ENCODE measurements at regions not wholly inside any gene's neighbourhood (a gene's known extent, or its start where the extent isn't known, plus 50 kb on each side); places are given as distances from the start of the nearest gene placed in this dataset.

- WGBS (ENCODE audit: extremely low coverage, insufficient coverage, insufficient read length) = no CpG with 5 or more reads among the region's 6 CpGs
- Histone ChIP-seq H3K4me3 (ENCODE audit: low read depth, low read length) (no peak overlapping the region), H3K27ac (ENCODE audit: low read depth, low read length) (no peak overlapping the region), H3K9ac (ENCODE audit: low read length) (no peak overlapping the region), H3K4me2 (ENCODE audit: low read length) (no peak overlapping the region), H3K79me2 (ENCODE audit: control insufficient read depth, insufficient read depth, low read length, poor library complexity) (no peaks in the 10 kb centered on the region), H2AK5ac (ENCODE audit: low read length) (no peak overlapping the region), H2BK5ac (ENCODE audit: low read depth, low read length, poor library complexity) (no peak overlapping the region), H3K4ac (ENCODE audit: low read depth, low read length) (no peak overlapping the region), H4K91ac (ENCODE audit: low read depth, low read length) (no peak overlapping the region), H3K36me3 (ENCODE audit: control insufficient read depth in 1 of 2, insufficient read depth in 2 of 2, low read length in 2 of 2) (peaks cover 21 to 35% of the 10 kb centered on the region in 2 experiments), H2AFZ (ENCODE audit: insufficient read depth, low read length, poor library complexity) (no peak overlapping the region), H4K12ac (ENCODE audit: low read depth, low read length) (no peak overlapping the region), H3K23ac (ENCODE audit: low read length) (no peak overlapping the region), H2BK120ac (ENCODE audit: insufficient read depth, low read length, poor library complexity) (no peak overlapping the region), H2BK12ac (ENCODE audit: low read length) (no peak overlapping the region), H3K4me1 (ENCODE audit: control insufficient read depth in 1 of 2, insufficient read depth in 2 of 2, low read length in 2 of 2) (no peaks in the 10 kb centered on the region), H4K8ac (ENCODE audit: low read depth, low read length) (no peak overlapping the region), H3K79me1 (ENCODE audit: low read length) (no peaks in the 10 kb centered on the region), H3K14ac (ENCODE audit: low read length) (no peak overlapping the region), H3K18ac (ENCODE audit: low read length) (no peak overlapping the region), H3K27me3 (ENCODE audit: insufficient read depth, low read length) (no peaks in the 10 kb centered on the region), H3K9me3 (ENCODE audit: insufficient read depth, low read depth, low read length) (no peaks in the 10 kb centered on the region)
- DNase-seq = no peak
These were observed 101.7 kb downstream of the NAV1 start for GRCh38 chr1:201640624-201641023.

GRCh38 chr1:201641524-201642253 is 102.8 kb downstream of the NAV1 start:
- Histone ChIP-seq H3K36me3 (ENCODE audit: control insufficient read depth in 1 of 2, insufficient read depth in 2 of 2, low read length in 2 of 2) (peaks cover 15 to 31% of the 10 kb centered on the region in 2 experiments), H3K4me1 (ENCODE audit: control insufficient read depth in 1 of 2, insufficient read depth in 2 of 2, low read length in 2 of 2) (no peaks in the 10 kb centered on the region), H4K8ac (ENCODE audit: low read depth, low read length) (no peak overlapping the region), H3K23ac (ENCODE audit: low read length) (peak overlapping the region; percentile 25), H2AK5ac (ENCODE audit: low read length) (no peak overlapping the region), H3K27ac (ENCODE audit: low read depth, low read length) (no peak overlapping the region), H2BK120ac (ENCODE audit: insufficient read depth, low read length, poor library complexity) (no peak overlapping the region), H3K4ac (ENCODE audit: low read depth, low read length) (no peak overlapping the region), H3K18ac (ENCODE audit: low read length) (no peak overlapping the region), H3K79me1 (ENCODE audit: low read length) (no peaks in the 10 kb centered on the region), H4K91ac (ENCODE audit: low read depth, low read length) (no peak overlapping the region), H3K4me2 (ENCODE audit: low read length) (no peak overlapping the region), H3K9me3 (ENCODE audit: insufficient read depth, low read depth, low read length) (no peaks in the 10 kb centered on the region), H2BK12ac (ENCODE audit: low read length) (no peak overlapping the region), H3K79me2 (ENCODE audit: control insufficient read depth, insufficient read depth, low read length, poor library complexity) (no peaks in the 10 kb centered on the region), H4K12ac (ENCODE audit: low read depth, low read length) (no peak overlapping the region), H2AFZ (ENCODE audit: insufficient read depth, low read length, poor library complexity) (no peak overlapping the region), H3K14ac (ENCODE audit: low read length) (no peak overlapping the region), H3K9ac (ENCODE audit: low read length) (no peak overlapping the region), H3K27me3 (ENCODE audit: insufficient read depth, low read length) (no peaks in the 10 kb centered on the region), H3K4me3 (ENCODE audit: low read depth, low read length) (no peak overlapping the region), H2BK5ac (ENCODE audit: low read depth, low read length, poor library complexity) (no peak overlapping the region)
- no peak for DNase-seq
- no CpG with 5 or more reads among the region's 4 CpGs for WGBS (ENCODE audit: extremely low coverage, insufficient coverage, insufficient read length)

DNA sequence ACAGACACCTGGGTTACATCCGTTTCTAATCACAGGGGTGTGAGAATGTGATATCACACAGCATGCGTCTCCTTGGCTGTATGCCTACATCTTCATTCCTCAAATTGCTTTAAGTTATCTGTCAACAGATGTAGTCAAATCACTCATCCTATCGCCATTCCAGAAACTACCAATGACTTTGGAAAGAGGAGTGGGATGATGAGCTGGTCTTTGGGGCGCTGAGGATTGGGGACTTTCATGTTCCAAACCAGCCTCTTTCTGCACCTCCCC is 104.8 kb downstream of the NAV1 start:
- no peaks in the 10 kb centered on the region for H3K9me3 ChIP-seq (ENCODE audit: insufficient read depth, low read depth, low read length)
- no peak overlapping the region for H3K23ac ChIP-seq (ENCODE audit: low read length)
- no peak overlapping the region for H3K4me2 ChIP-seq (ENCODE audit: low read length)
- H3K9ac ChIP-seq (ENCODE audit: low read length) = no peak overlapping the region
- no CpG with 5 or more reads among the region's 4 CpGs for WGBS (ENCODE audit: extremely low coverage, insufficient coverage, insufficient read length)
- no peaks in the 10 kb centered on the region for H3K79me2 ChIP-seq (ENCODE audit: control insufficient read depth, insufficient read depth, low read length, poor library complexity)
- H2BK12ac ChIP-seq (ENCODE audit: low read length) = no peak overlapping the region
- no peak overlapping the region for H4K91ac ChIP-seq (ENCODE audit: low read depth, low read length)
- no peak overlapping the region for H4K8ac ChIP-seq (ENCODE audit: low read depth, low read length)
- DNase-seq = no peak
- H3K4me1 ChIP-seq (ENCODE audit: control insufficient read depth in 1 of 2, insufficient read depth in 2 of 2, low read length in 2 of 2) = peaks cover 3 to 5% of the 10 kb centered on the region in 2 experiments
- peaks cover 16 to 27% of the 10 kb centered on the region in 2 experiments for H3K36me3 ChIP-seq (ENCODE audit: control insufficient read depth in 1 of 2, insufficient read depth in 2 of 2, low read length in 2 of 2)
- no peak overlapping the region for H2AK5ac ChIP-seq (ENCODE audit: low read length)
- no peaks in the 10 kb centered on the region for H3K79me1 ChIP-seq (ENCODE audit: low read length)
- H2BK120ac ChIP-seq (ENCODE audit: insufficient read depth, low read length, poor library complexity) = no peak overlapping the region
- no peak overlapping the region for H3K27ac ChIP-seq (ENCODE audit: low read depth, low read length)
- H3K4me3 ChIP-seq (ENCODE audit: low read depth, low read length) = no peak overlapping the region
- H3K27me3 ChIP-seq (ENCODE audit: insufficient read depth, low read length) = peaks cover 1% of the 10 kb centered on the region
- no peak overlapping the region for H4K12ac ChIP-seq (ENCODE audit: low read depth, low read length)
- H2BK5ac ChIP-seq (ENCODE audit: low read depth, low read length, poor library complexity) = no peak overlapping the region
- no peak overlapping the region for H3K4ac ChIP-seq (ENCODE audit: low read depth, low read length)
- no peak overlapping the region for H3K18ac ChIP-seq (ENCODE audit: low read length)
- H3K14ac ChIP-seq (ENCODE audit: low read length) = no peak overlapping the region
- no peak overlapping the region for H2AFZ ChIP-seq (ENCODE audit: insufficient read depth, low read length, poor library complexity)

GRCh38 chr1:201644197-201644596 is 105.3 kb downstream of the NAV1 start:
- no peak overlapping the region for H2BK120ac ChIP-seq (ENCODE audit: insufficient read depth, low read length, poor library complexity)
- peaks cover 6% of the 10 kb centered on the region for H3K27me3 ChIP-seq (ENCODE audit: insufficient read depth, low read length)
- H3K18ac ChIP-seq (ENCODE audit: low read length) = no peak overlapping the region
- H4K12ac ChIP-seq (ENCODE audit: low read depth, low read length) = no peak overlapping the region
- H2AFZ ChIP-seq (ENCODE audit: insufficient read depth, low read length, poor library complexity) = no peak overlapping the region
- H2AK5ac ChIP-seq (ENCODE audit: low read length) = no peak overlapping the region
- H3K4ac ChIP-seq (ENCODE audit: low read depth, low read length) = no peak overlapping the region
- no peak overlapping the region for H2BK5ac ChIP-seq (ENCODE audit: low read depth, low read length, poor library complexity)
- H3K4me2 ChIP-seq (ENCODE audit: low read length) = no peak overlapping the region
- no peak overlapping the region for H4K8ac ChIP-seq (ENCODE audit: low read depth, low read length)
- H3K79me1 ChIP-seq (ENCODE audit: low read length) = no peaks in the 10 kb centered on the region
- peaks cover 7 to 9% of the 10 kb centered on the region in 2 experiments for H3K4me1 ChIP-seq (ENCODE audit: control insufficient read depth in 1 of 2, insufficient read depth in 2 of 2, low read length in 2 of 2)
- no peak for DNase-seq
- no peak overlapping the region for H4K91ac ChIP-seq (ENCODE audit: low read depth, low read length)
- no CpG with 5 or more reads among the region's 2 CpGs for WGBS (ENCODE audit: extremely low coverage, insufficient coverage, insufficient read length)
- H3K9me3 ChIP-seq (ENCODE audit: insufficient read depth, low read depth, low read length) = no peaks in the 10 kb centered on the region
- no peak overlapping the region for H3K9ac ChIP-seq (ENCODE audit: low read length)
- no peaks in the 10 kb centered on the region for H3K79me2 ChIP-seq (ENCODE audit: control insufficient read depth, insufficient read depth, low read length, poor library complexity)
- no peak overlapping the region for H2BK12ac ChIP-seq (ENCODE audit: low read length)
- no peak overlapping the region for H3K27ac ChIP-seq (ENCODE audit: low read depth, low read length)
- H3K36me3 ChIP-seq (ENCODE audit: control insufficient read depth in 1 of 2, insufficient read depth in 2 of 2, low read length in 2 of 2) = peaks cover 17 to 24% of the 10 kb centered on the region in 2 experiments
- H3K4me3 ChIP-seq (ENCODE audit: low read depth, low read length) = no peak overlapping the region
- H3K23ac ChIP-seq (ENCODE audit: low read length) = no peak overlapping the region
- H3K14ac ChIP-seq (ENCODE audit: low read length) = no peak overlapping the region
